Liver (tissue), 8 donors: ENCODE measurements at regions not wholly inside any gene's neighbourhood (a gene's known extent, or its start where the extent isn't known, plus 50 kb on each side); places are given as distances from the start of the nearest gene placed in this dataset.

Source experiments
- DNase-seq: peaks from one replicate; pipeline ENCODE4 v3.0.0-alpha.2; 2017; ENCODE audit warnings: low spot score
- H3K27ac ChIP-seq, 2 donors: one replicate each; pipeline ENCODE4 v1.7.0; 2013; ENCODE audit warnings: inconsistent platforms in 2 of 2, low read length in 2 of 2, control low read depth in 1 of 2, low read depth in 1 of 2, mild to moderate bottlenecking in 1 of 2
- H3K27me3 ChIP-seq, 4 donors: one replicate each; pipeline versions ENCODE4 v1.6.1 to v1.7.0; 2013; ENCODE audit warnings: low read length in 3 of 4, inconsistent platforms in 1 of 4, mild to moderate bottlenecking in 1 of 4, moderate library complexity in 1 of 4; ENCODE audit not compliant: control insufficient read depth in 4 of 4, insufficient read depth in 4 of 4
- H3K36me3 ChIP-seq, 4 donors: one replicate each; pipeline versions ENCODE4 v1.6.1 to v1.7.0; 2013; ENCODE audit warnings: low read length in 3 of 4, mild to moderate bottlenecking in 3 of 4, low read depth in 1 of 4, moderate library complexity in 1 of 4; ENCODE audit not compliant: control insufficient read depth in 4 of 4, insufficient read depth in 3 of 4
- H3K4me1 ChIP-seq, 4 donors: one replicate each; pipeline versions ENCODE4 v1.6.1 to v1.7.0; 2013; ENCODE audit warnings: low read length in 3 of 4, mild to moderate bottlenecking in 3 of 4, moderate library complexity in 1 of 4; ENCODE audit not compliant: control insufficient read depth in 4 of 4, insufficient read depth in 4 of 4
- H3K4me3 ChIP-seq, 3 donors: one replicate each; pipeline versions ENCODE4 v1.6.1 to v1.7.0; 2013; ENCODE audit warnings: low read length in 3 of 3, control low read depth in 1 of 3, low read depth in 1 of 3, mild to moderate bottlenecking in 1 of 3
- H3K9ac ChIP-seq, 2 donors: one replicate each; pipeline ENCODE4 v1.7.0; 2013; ENCODE audit warnings: low read length in 2 of 2, mild to moderate bottlenecking in 2 of 2, moderate library complexity in 2 of 2, control low read depth in 1 of 2, low read depth in 1 of 2
- H3K9me3 ChIP-seq, 4 donors: one replicate each; pipeline versions ENCODE4 v1.6.1 to v1.7.0; 2013; ENCODE audit warnings: low read length in 3 of 4; ENCODE audit not compliant: control insufficient read depth in 4 of 4
- ATF3 ChIP-seq: IDR thresholded peaks from 2 replicates; pipeline ENCODE4 v1.6.1; 2016; ENCODE audit warnings: antibody characterized with exemption
- CTCF ChIP-seq: fragments of 150-350 bp; IDR thresholded peaks from 2 replicates; pipeline ENCODE4 v1.5.1; 2017; ENCODE audit warnings: improper control_type of control experiment, low read depth, low read length; ENCODE audit not compliant: missing input control
- EGR1 ChIP-seq, 2 donors: IDR thresholded peaks; 2 replicates each; pipeline ENCODE4 v1.6.1; 2016 to 2018; ENCODE audit warnings: antibody characterized with exemption in 2 of 2, low read depth in 2 of 2
- FOXA1 ChIP-seq: IDR thresholded peaks from 2 replicates; pipeline ENCODE4 v1.6.1; 2016; ENCODE audit warnings: antibody characterized with exemption
- FOXA2 ChIP-seq: IDR thresholded peaks from 2 replicates; pipeline ENCODE4 v1.6.1; 2016; ENCODE audit warnings: antibody characterized with exemption
- GABPA ChIP-seq, 2 donors: IDR thresholded peaks in 1 of 2; conservative IDR thresholded peaks in 1 of 2; 2 replicates each; pipeline ENCODE4 v1.6.1; 2016; ENCODE audit warnings: antibody characterized with exemption in 2 of 2, mild to moderate bottlenecking in 1 of 2, moderate library complexity in 1 of 2
- HNF4A ChIP-seq, 2 donors: conservative IDR thresholded peaks; 2 replicates each; pipeline ENCODE4 v1.6.1; 2016; ENCODE audit warnings: antibody characterized with exemption in 2 of 2, mild to moderate bottlenecking in 2 of 2
- HNF4G ChIP-seq: IDR thresholded peaks from 2 replicates; pipeline ENCODE4 v1.6.1; 2016; ENCODE audit warnings: antibody characterized with exemption
- JUND ChIP-seq, 2 donors: IDR thresholded peaks; 2 replicates each; pipeline ENCODE4 v1.6.1; 2016; ENCODE audit warnings: antibody characterized with exemption in 2 of 2
- NR2F2 ChIP-seq: IDR thresholded peaks from 2 replicates; pipeline ENCODE4 v1.6.1; 2016; ENCODE audit warnings: antibody characterized with exemption
- RAD21 ChIP-seq, 2 donors: IDR thresholded peaks; 2 replicates each; pipeline ENCODE4 v1.6.1; 2016; ENCODE audit warnings: antibody characterized with exemption in 2 of 2, mild to moderate bottlenecking in 2 of 2
- REST ChIP-seq: IDR thresholded peaks from 2 replicates; pipeline ENCODE4 v1.6.1; 2016; ENCODE audit warnings: antibody characterized with exemption, mild to moderate bottlenecking
- RXRA ChIP-seq, 2 donors: IDR thresholded peaks; 2 replicates each; pipeline ENCODE4 v1.6.1; 2017 to 2018; ENCODE audit warnings: antibody characterized with exemption in 2 of 2, mild to moderate bottlenecking in 1 of 2
- SP1 ChIP-seq: IDR thresholded peaks from 2 replicates; pipeline ENCODE4 v1.6.1; 2018; ENCODE audit warnings: antibody characterized with exemption, mild to moderate bottlenecking
- TAF1 ChIP-seq: conservative IDR thresholded peaks from 2 replicates; pipeline ENCODE4 v1.6.1; 2016; ENCODE audit warnings: antibody characterized with exemption, mild to moderate bottlenecking
- YY1 ChIP-seq: IDR thresholded peaks from 2 replicates; pipeline ENCODE4 v1.6.1; 2016; ENCODE audit warnings: antibody characterized with exemption, mild to moderate bottlenecking
- WGBS: extraction: QIAGEN DNeasy Blood & Tissue Kit; methylation state at CpG from one replicate; pipeline ENCODE4 v1.1.7; 2013; 5-methylcytosine and 5-hydroxymethylcytosine counted together
- TF ChIP-seq, protein P1 (sequence below): IDR thresholded peaks from 2 replicates; pipeline ENCODE4 v1.6.1; 2016; ENCODE audit warnings: antibody characterized with exemption
- TF ChIP-seq, protein P2 (sequence below): IDR thresholded peaks from 2 replicates; pipeline ENCODE4 v1.6.1; 2016; ENCODE audit warnings: antibody characterized with exemption
- donor health status: healthy.
- donor health status: healthy.
- donor health status: healthy.
- donor health status: healthy.
- donor health status: healthy.

DNA sequence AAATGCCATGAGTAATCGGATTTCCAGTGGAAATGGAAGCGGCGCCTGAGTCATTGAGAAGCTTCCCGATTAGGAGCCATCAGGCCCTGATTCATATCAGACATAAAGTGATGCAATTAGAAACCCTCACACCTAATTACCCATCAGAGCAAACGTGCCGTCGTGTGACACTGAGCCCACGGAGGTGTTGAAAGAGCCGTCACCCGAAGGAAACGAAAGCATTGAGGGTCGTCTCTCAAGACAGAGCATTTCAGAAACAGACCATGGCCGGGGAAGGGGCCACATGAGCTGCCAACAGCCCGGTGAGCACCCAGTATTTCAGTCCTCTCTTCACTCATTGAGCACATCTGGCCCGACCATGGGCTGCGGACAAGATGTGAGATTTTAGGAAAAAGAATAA, 829.3 kb downstream of the TBC1D22A start:
- H3K4me3 ChIP-seq, result no peak overlapping the region
- no peak overlapping the region for H3K9ac ChIP-seq
- no peaks in the 10 kb centered on the region for H3K27me3 ChIP-seq
- no peak overlapping the region for H3K27ac ChIP-seq
- no peak for DNase-seq
- peaks cover 0 to 3% (median 0%) of the 10 kb centered on the region in 4 donors for H3K9me3 ChIP-seq
- TF ChIP-seq HNF4A (conservative IDR thresholded peaks at IDR 0.05) (no peak), JUND (IDR thresholded peaks at IDR 0.05) (no peak), SP1 (no peak), RXRA (IDR thresholded peaks at IDR 0.05) (no peak), FOXA1 (no peak), REST (no peak), TAF1 (no peak), HNF4G (no peak), EGR1 (IDR thresholded peaks at IDR 0.05; ENCODE audit: low read depth in 2 of 2) (no peak), YY1 (no peak), NR2F2 (no peak), GABPA (IDR thresholded peaks at IDR 0.05 in 1 of 2, conservative IDR thresholded peaks at IDR 0.05 in 1 of 2) (no peak), RAD21 (IDR thresholded peaks at IDR 0.05) (no peak), FOXA2 (no peak), ATF3 (no peak), CTCF (no peak)
- TF ChIP-seq, protein P1, sequence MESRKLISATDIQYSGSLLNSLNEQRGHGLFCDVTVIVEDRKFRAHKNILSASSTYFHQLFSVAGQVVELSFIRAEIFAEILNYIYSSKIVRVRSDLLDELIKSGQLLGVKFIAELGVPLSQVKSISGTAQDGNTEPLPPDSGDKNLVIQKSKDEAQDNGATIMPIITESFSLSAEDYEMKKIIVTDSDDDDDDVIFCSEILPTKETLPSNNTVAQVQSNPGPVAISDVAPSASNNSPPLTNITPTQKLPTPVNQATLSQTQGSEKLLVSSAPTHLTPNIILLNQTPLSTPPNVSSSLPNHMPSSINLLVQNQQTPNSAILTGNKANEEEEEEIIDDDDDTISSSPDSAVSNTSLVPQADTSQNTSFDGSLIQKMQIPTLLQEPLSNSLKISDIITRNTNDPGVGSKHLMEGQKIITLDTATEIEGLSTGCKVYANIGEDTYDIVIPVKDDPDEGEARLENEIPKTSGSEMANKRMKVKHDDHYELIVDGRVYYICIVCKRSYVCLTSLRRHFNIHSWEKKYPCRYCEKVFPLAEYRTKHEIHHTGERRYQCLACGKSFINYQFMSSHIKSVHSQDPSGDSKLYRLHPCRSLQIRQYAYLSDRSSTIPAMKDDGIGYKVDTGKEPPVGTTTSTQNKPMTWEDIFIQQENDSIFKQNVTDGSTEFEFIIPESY, result no peak
- TF ChIP-seq, protein P2, sequence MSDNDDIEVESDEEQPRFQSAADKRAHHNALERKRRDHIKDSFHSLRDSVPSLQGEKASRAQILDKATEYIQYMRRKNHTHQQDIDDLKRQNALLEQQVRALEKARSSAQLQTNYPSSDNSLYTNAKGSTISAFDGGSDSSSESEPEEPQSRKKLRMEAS, result no peak
- WGBS, result 82% methylated on average over 16 of the region's 16 CpGs
- H3K36me3 ChIP-seq, result no peaks in the 10 kb centered on the region
- no peaks in the 10 kb centered on the region for H3K4me1 ChIP-seq
